Thyroid gland (tissue), 4 donors: ENCODE measurements at regions not wholly inside any gene's neighbourhood (a gene's known extent, or its start where the extent isn't known, plus 50 kb on each side); places are given as distances from the start of the nearest gene placed in this dataset.

Experiments
- DNase-seq, 2 donors: peaks; one replicate each; pipeline ENCODE4 v3.0.0-alpha.2; 2019
- H3K27ac ChIP-seq, 3 donors: fragments of 200-600 bp; sonication (generic); 1 replicate in 2 of 3; 2 replicates in 1 of 3; pipeline ENCODE4 v1.5.1; 2016 to 2019; ENCODE audit warnings: mild to moderate bottlenecking in 1 of 3, moderate library complexity in 1 of 3
- H3K27me3 ChIP-seq: fragments of 200-600 bp; sonication (generic); one replicate; pipeline ENCODE4 v1.5.1; 2019
- H3K36me3 ChIP-seq, 2 donors: fragments of 200-600 bp; sonication (generic); one replicate each; pipeline ENCODE4 v1.5.1; 2016 to 2019
- H3K4me1 ChIP-seq, 2 donors: fragments of 200-600 bp; sonication (generic); one replicate each; pipeline ENCODE4 v1.5.1; 2017 to 2019
- H3K4me3 ChIP-seq, 3 donors: fragments of 200-600 bp; sonication (generic); replicated peaks in 1 of 3; 1 replicate in 2 of 3; 2 replicates in 1 of 3; pipeline ENCODE4 v1.5.1; 2016; ENCODE audit warnings: mild to moderate bottlenecking in 1 of 3
- H3K9me3 ChIP-seq: fragments of 200-600 bp; sonication (generic); one replicate; pipeline ENCODE4 v1.5.1; 2017
- CTCF ChIP-seq, 6 experiments: fragments of 200-600 bp in 3 of 6; fragments of 450-650 bp in 3 of 6; sonication (generic) in 3 of 6; IDR thresholded peaks; one replicate each; pipeline ENCODE4 v1.5.1; 2016 to 2019; ENCODE audit warnings: antibody characterized with exemption in 6 of 6, mild to moderate bottlenecking in 2 of 6, inconsistent platforms in 1 of 6, moderate library complexity in 1 of 6
- POLR2A ChIP-seq, 2 donors: fragments of 450-650 bp; IDR thresholded peaks; one replicate each; pipeline ENCODE4 v1.6.1; 2017; ENCODE audit warnings: antibody characterized with exemption in 2 of 2, mild to moderate bottlenecking in 2 of 2, moderate library complexity in 1 of 2
- WGBS, 2 donors: methylation state at CpG; one replicate each; pipeline ENCODE4 v1.1.5; 2017; 5-methylcytosine and 5-hydroxymethylcytosine counted together
- intact Hi-C: fragments of 100-400 bp; cut with DNase I; formaldehyde crosslinking; loops from one replicate; pipeline ENCODE4 v1.15.1; 2023

GRCh38 chr1:106975944-106976343 lies 80.5 kb upstream of the PRMT6 start:
- intact Hi-C loops = no loop called here
- 60 to 75% methylated on average over 2 of the region's 2 CpGs for WGBS, 2 donors
- no peaks in the 10 kb centered on the region for H3K36me3 ChIP-seq

GRCh38 chr1:106978477-106979322 lies 77.8 kb upstream of the PRMT6 start:
- TF ChIP-seq CTCF (IDR thresholded peaks at IDR 0.05) (no peak), POLR2A (IDR thresholded peaks at IDR 0.05) (no peak)

More at GRCh38 chr1:106975944-106976343, 80.5 kb upstream of the PRMT6 start:
- no peak overlapping the region for H3K27ac ChIP-seq
- H3K9me3 ChIP-seq = no peaks in the 10 kb centered on the region
- H3K27me3 ChIP-seq = no peaks in the 10 kb centered on the region
- TF ChIP-seq CTCF (IDR thresholded peaks at IDR 0.05) = no peak
- TF ChIP-seq POLR2A (IDR thresholded peaks at IDR 0.05) = no peak
- DNase-seq = no peak
- no peak overlapping the region for H3K4me3 ChIP-seq
- no peaks in the 10 kb centered on the region for H3K4me1 ChIP-seq

GRCh38 chr1:106979371-106979770 lies 77.1 kb upstream of the PRMT6 start:
- no peak for DNase-seq
- H3K4me3 ChIP-seq = no peak overlapping the region
- H3K27me3 ChIP-seq = no peaks in the 10 kb centered on the region
- no peaks in the 10 kb centered on the region for H3K9me3 ChIP-seq
- WGBS, 2 donors = 76% methylated on average over 2 of the region's 2 CpGs
- no peaks in the 10 kb centered on the region for H3K4me1 ChIP-seq
- TF ChIP-seq CTCF (IDR thresholded peaks at IDR 0.05) (no peak), POLR2A (IDR thresholded peaks at IDR 0.05) (no peak)
- H3K27ac ChIP-seq = no peak overlapping the region
- H3K36me3 ChIP-seq = no peaks in the 10 kb centered on the region
- intact Hi-C loops = no loop called here

More at GRCh38 chr1:106978477-106979322, 77.8 kb upstream of the PRMT6 start:
- Histone ChIP-seq H3K27ac (no peak overlapping the region), H3K27me3 (no peaks in the 10 kb centered on the region), H3K4me3 (no peak overlapping the region), H3K9me3 (no peaks in the 10 kb centered on the region), H3K36me3 (no peaks in the 10 kb centered on the region), H3K4me1 (no peaks in the 10 kb centered on the region)
- intact Hi-C loops = no loop called here
- no peak for DNase-seq
- 76 to 82% methylated on average over 3 of the region's 3 CpGs for WGBS, 2 donors

- TF ChIP-seq POLR2A (IDR thresholded peaks at IDR 0.05) (no peak), CTCF (IDR thresholded peaks at IDR 0.05) (no peak)
- H3K27ac ChIP-seq = no peak overlapping the region
- H3K9me3 ChIP-seq = no peaks in the 10 kb centered on the region
- H3K4me1 ChIP-seq = no peaks in the 10 kb centered on the region
- no peak for DNase-seq
- no peaks in the 10 kb centered on the region for H3K27me3 ChIP-seq
- H3K36me3 ChIP-seq = no peaks in the 10 kb centered on the region
- WGBS, 2 donors = 48 to 54% methylated on average over 3 of the region's 3 CpGs
- intact Hi-C loops = no loop called here
- H3K4me3 ChIP-seq = no peak overlapping the region
Measured at GRCh38 chr1:106980121-106980520, 76.4 kb upstream of the PRMT6 start.

GRCh38 chr1:106984801-106985200 lies 71.7 kb upstream of the PRMT6 start:
- intact Hi-C loops = no loop called here
- Histone ChIP-seq H3K27me3 (no peaks in the 10 kb centered on the region), H3K4me3 (no peak overlapping the region), H3K4me1 (no peaks in the 10 kb centered on the region), H3K27ac (no peak overlapping the region), H3K36me3 (no peaks in the 10 kb centered on the region), H3K9me3 (no peaks in the 10 kb centered on the region)
- no peak for DNase-seq
- no peak for TF ChIP-seq POLR2A (IDR thresholded peaks at IDR 0.05)
- TF ChIP-seq CTCF (IDR thresholded peaks at IDR 0.05) = no peak
